Cardiac muscle cell (in vitro differentiated cells and primary cell): ENCODE measurements at regions not wholly inside any gene's neighbourhood (a gene's known extent, or its start where the extent isn't known, plus 50 kb on each side); places are given as distances from the start of the nearest gene placed in this dataset.

Experiments used
- DNase-seq, 2 donors: peaks; one replicate each; pipeline versions ENCODE4 v3.0.0 to v3.0.0-alpha.2; 2010 to 2017; ENCODE audit warnings: low read depth in 1 of 2, low spot score in 1 of 2
- H3K27ac ChIP-seq: fragments of 200-600 bp; sonication (generic); 2 replicates; pipeline ENCODE4 v1.5.1; 2016
- H3K27me3 ChIP-seq: fragments of 200-600 bp; sonication (generic); 2 replicates; pipeline ENCODE4 v1.6.0; 2016; ENCODE audit warnings: control low read depth
- H3K36me3 ChIP-seq: fragments of 200-600 bp; sonication (generic); 2 replicates; pipeline ENCODE4 v1.5.1; 2016; ENCODE audit warnings: control low read depth
- H3K4me1 ChIP-seq: fragments of 200-600 bp; sonication (generic); 2 replicates; pipeline ENCODE4 v1.8.1; 2017; ENCODE audit warnings: low read depth, mild to moderate bottlenecking, mixed run types
- H3K4me3 ChIP-seq: fragments of 200-600 bp; sonication (generic); 2 replicates; pipeline ENCODE4 v1.5.1; 2016; ENCODE audit warnings: mild to moderate bottlenecking
- H3K9me3 ChIP-seq: fragments of 200-600 bp; sonication (generic); 2 replicates; pipeline ENCODE4 v1.5.1; 2017; ENCODE audit warnings: low read depth, mild to moderate bottlenecking, control low read depth
- TF ChIP-seq, protein P1 (sequence below): IDR thresholded peaks from 2 replicates; pipeline ENCODE4 v1.5.1; 2012; ENCODE audit warnings: low read depth, mild to moderate bottlenecking, low read length

DNA sequence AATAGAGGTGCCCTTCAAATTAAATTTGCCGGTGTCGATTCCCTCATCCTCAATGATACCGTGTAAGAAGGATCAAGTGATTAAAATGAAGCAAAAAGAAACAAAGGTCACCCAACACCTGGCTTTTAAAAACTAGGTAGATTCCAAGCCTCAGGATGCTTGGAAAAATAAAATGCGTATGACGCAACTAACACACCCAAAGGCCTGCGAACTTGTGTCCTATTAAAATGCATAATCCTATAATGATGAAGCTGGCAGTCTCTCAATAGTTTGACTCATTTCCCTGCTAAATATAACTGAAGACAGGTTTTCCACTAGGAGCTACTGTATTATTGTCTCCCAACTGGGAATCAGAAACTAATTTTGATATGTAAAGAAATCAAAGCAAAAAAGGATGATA lies 263.2 kb downstream of the DHX15 start:
- Histone ChIP-seq H3K4me1 (peaks cover 10% of the 10 kb centered on the region), H3K27me3 (peaks cover 35% of the 10 kb centered on the region), H3K36me3 (no peaks in the 10 kb centered on the region), H3K4me3 (no peak overlapping the region), H3K9me3 (no peaks in the 10 kb centered on the region), H3K27ac (no peak overlapping the region)
- DNase-seq: peak in 1 of 2 donors; percentile 3
- TF ChIP-seq, protein P1, sequence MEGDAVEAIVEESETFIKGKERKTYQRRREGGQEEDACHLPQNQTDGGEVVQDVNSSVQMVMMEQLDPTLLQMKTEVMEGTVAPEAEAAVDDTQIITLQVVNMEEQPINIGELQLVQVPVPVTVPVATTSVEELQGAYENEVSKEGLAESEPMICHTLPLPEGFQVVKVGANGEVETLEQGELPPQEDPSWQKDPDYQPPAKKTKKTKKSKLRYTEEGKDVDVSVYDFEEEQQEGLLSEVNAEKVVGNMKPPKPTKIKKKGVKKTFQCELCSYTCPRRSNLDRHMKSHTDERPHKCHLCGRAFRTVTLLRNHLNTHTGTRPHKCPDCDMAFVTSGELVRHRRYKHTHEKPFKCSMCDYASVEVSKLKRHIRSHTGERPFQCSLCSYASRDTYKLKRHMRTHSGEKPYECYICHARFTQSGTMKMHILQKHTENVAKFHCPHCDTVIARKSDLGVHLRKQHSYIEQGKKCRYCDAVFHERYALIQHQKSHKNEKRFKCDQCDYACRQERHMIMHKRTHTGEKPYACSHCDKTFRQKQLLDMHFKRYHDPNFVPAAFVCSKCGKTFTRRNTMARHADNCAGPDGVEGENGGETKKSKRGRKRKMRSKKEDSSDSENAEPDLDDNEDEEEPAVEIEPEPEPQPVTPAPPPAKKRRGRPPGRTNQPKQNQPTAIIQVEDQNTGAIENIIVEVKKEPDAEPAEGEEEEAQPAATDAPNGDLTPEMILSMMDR: no peak

DNA sequence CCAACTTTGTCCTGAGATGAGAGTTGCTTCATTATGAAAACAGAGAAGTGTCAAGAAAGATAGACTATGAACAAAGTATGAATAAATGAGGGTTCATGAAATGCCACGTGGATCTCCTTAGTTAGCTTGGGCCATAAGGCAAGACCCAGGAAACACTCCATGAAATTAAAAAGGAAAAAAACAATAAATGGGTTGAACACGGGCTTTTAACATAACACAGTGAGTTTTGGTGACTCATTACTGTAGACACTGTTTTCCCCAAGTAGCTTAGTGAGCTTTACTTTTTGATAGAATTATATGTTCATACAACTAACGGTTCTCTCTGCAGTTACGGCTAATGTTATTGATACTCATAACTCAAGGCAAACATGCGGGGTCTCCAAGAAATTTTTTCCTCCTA lies 265.0 kb downstream of the DHX15 start:
- TF ChIP-seq, protein P1: no peak
- peaks cover 10% of the 10 kb centered on the region for H3K4me1 ChIP-seq

DNA sequence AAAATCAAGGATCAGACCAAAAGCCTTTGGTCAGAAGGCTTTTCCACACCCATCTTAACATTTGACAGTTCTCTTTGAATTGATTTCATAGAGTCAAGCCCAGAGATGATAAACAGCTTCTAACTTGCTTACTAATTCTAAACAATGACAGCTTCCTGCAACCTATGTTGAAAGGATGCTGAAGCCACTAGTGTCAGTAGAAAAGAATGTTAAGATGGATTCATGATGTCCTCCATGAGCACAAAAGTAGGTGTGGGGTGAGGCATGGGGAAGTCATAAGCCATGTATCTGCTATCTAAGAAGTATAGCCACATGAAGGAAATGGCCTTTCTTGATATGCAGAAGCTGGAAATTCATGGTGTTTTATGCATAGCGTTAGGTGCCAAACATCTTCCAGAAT lies 269.3 kb downstream of the DHX15 start:
- peaks cover 3% of the 10 kb centered on the region for H3K27me3 ChIP-seq
- no peaks in the 10 kb centered on the region for H3K9me3 ChIP-seq
- no peak overlapping the region for H3K27ac ChIP-seq
- DNase-seq: no peak
- no peaks in the 10 kb centered on the region for H3K36me3 ChIP-seq
- TF ChIP-seq, protein P1: no peak
- no peak overlapping the region for H3K4me3 ChIP-seq
- H3K4me1 ChIP-seq: peaks cover 10% of the 10 kb centered on the region

More for the DNA sequence above, 265.0 kb downstream of the DHX15 start:
- DNase-seq: no peak
- Histone ChIP-seq H3K9me3 (no peaks in the 10 kb centered on the region), H3K27me3 (peaks cover 35% of the 10 kb centered on the region), H3K36me3 (no peaks in the 10 kb centered on the region), H3K4me3 (no peak overlapping the region), H3K27ac (no peak overlapping the region)

DNA sequence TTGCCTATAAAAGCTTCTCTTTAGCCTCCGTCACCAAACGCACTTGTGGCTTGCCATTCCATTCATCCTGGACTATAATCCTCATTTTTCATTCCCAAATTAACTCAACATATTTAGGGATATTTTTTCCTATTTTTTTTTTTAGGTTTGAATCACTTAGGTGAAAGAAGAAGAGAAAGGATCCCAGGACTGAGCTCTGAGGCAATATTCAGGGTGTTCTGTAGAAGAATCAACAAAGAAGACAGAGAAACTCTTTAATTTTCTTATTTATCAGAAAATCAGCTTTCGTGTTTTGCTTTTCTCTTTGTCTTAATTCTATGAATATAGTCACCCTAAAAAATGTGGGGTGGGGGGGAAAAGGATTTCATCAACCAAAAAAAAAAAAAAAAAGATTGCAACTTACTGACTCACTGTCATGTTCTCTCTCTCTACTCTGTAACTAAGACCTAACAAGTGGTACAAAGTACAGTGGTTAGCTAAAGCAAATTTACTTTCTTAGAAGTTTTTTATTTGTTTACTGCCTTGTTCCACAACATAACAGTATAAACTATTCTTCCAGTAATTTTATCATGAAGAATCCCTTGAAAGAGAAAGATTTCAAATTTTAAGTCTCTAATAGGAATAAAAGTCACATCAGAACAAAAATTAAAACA lies 272.0 kb downstream of the DHX15 start:
- Histone ChIP-seq H3K4me3 (no peak overlapping the region), H3K36me3 (no peaks in the 10 kb centered on the region), H3K27me3 (no peaks in the 10 kb centered on the region), H3K4me1 (no peaks in the 10 kb centered on the region), H3K9me3 (no peaks in the 10 kb centered on the region), H3K27ac (no peak overlapping the region)
- DNase-seq: no peak
- TF ChIP-seq, protein P1: no peak

DNA sequence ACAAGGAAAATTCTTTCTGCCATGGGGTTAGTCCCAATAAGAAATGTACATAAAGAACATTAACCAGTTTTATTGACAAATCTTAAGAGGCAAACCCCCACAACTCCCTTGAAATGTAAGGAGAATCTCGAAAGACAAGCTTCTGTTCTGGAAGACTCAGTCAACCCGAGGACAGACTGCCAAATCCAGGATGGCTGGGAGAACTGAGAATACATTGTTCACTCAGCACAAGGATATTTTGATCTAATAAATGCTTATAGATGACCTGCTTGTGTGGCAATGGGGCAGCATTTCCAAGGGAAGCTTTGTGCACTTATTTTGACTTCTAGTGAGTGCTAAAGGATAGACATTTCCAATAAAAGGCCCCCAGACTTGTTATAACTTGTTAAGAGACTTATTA lies 280.4 kb downstream of the DHX15 start:
- Histone ChIP-seq H3K4me1 (no peaks in the 10 kb centered on the region), H3K36me3 (no peaks in the 10 kb centered on the region), H3K27ac (no peak overlapping the region), H3K27me3 (no peaks in the 10 kb centered on the region), H3K9me3 (no peaks in the 10 kb centered on the region), H3K4me3 (no peak overlapping the region)
- DNase-seq: no peak
- TF ChIP-seq, protein P1: no peak
